ENCODE measurements at regions not wholly inside any gene's neighbourhood (a gene's known extent, or its start where the extent isn't known, plus 50 kb on each side); places are given as distances from the start of the nearest gene placed in this dataset.

DNA sequence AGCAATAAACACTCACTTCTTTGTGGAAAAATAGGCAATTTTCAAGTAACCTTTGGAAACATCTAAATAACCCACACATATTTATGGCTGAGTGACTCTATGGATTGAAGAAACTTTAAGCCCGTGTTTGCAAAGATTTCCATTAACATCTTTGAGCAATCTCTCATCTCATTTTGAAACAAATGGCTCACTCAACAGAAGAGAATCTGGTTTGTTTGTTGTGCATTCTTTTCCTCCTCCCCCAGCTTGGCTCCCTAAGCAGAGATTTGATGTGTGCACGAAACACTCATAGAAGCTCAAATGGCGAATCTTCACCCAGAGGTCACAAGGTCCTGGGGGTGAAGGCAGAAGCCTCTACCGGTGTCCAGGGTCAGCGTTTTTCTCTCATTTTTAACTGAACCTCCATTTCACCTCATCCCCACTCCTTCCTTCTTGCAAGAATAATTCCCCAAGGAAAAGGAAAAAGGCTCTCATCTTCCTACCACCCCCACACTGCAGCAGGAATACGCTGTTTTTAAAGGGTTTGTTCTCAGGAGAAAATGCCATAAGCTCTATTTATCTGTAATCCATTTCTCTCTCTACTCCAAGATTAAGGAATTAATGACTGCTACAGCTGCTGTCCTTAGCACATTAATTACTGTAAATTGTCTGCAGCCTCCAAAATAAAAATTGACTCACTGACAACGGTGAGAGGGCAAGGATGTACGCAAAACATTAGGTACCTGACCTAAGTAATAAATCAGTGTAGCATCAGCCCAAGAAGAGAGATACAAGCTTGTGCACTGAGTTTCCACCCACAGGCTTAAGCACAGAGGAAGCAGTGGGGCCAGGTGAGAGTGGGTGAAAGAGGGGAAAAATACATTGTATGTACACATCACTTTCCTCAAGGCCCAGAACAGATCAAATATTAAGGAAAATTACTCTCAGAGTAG, 307.6 kb upstream of the NOCT start:
- H3K9me3 ChIP-seq (ENCODE audit: control insufficient read depth, low read depth, low read length): no peaks in the 10 kb centered on the region
- FAIRE-seq (no peak), DNase-seq (ENCODE audit: low read depth, low spot score) (no peak)
- H2AFZ ChIP-seq (ENCODE audit: control insufficient read depth, low read length): no peak overlapping the region
- H3K79me2 ChIP-seq (ENCODE audit: control insufficient read depth, insufficient read depth, low read length): no peaks in the 10 kb centered on the region
- H3K4me1 ChIP-seq (ENCODE audit: control insufficient read depth, extremely low read depth, insufficient read depth, low read length): no peaks in the 10 kb centered on the region
- no peaks in the 10 kb centered on the region for H3K36me3 ChIP-seq (ENCODE audit: control insufficient read depth in 2 of 2, extremely low read depth in 1 of 2, insufficient read depth in 2 of 2, low read length in 2 of 2)
- H3K4me3 ChIP-seq (ENCODE audit: control insufficient read depth in 2 of 3, extremely low read depth in 1 of 3, insufficient read depth in 2 of 3, low read depth in 1 of 3, low read length in 3 of 3): no peak overlapping the region
- dilution Hi-C loops (cut with MboI; ENCODE audit: extremely low pct_ligation_motif_present, low sequenced_read_pairs): no loop called here
- H3K9ac ChIP-seq (ENCODE audit: control insufficient read depth, extremely low read depth, insufficient read depth, low read length): no peak overlapping the region
- H4K20me1 ChIP-seq (ENCODE audit: control insufficient read depth, extremely low read depth, insufficient read depth, low read length): no peaks in the 10 kb centered on the region
- H3K27ac ChIP-seq (ENCODE audit: control insufficient read depth, insufficient read depth, low read length): no peak overlapping the region
- no peak for TF ChIP-seq EZH2 (IDR thresholded peaks at IDR 0.05; ENCODE audit: low read length)
- TF ChIP-seq, protein P1, sequence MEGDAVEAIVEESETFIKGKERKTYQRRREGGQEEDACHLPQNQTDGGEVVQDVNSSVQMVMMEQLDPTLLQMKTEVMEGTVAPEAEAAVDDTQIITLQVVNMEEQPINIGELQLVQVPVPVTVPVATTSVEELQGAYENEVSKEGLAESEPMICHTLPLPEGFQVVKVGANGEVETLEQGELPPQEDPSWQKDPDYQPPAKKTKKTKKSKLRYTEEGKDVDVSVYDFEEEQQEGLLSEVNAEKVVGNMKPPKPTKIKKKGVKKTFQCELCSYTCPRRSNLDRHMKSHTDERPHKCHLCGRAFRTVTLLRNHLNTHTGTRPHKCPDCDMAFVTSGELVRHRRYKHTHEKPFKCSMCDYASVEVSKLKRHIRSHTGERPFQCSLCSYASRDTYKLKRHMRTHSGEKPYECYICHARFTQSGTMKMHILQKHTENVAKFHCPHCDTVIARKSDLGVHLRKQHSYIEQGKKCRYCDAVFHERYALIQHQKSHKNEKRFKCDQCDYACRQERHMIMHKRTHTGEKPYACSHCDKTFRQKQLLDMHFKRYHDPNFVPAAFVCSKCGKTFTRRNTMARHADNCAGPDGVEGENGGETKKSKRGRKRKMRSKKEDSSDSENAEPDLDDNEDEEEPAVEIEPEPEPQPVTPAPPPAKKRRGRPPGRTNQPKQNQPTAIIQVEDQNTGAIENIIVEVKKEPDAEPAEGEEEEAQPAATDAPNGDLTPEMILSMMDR (optimal IDR thresholded peaks at IDR 0.05 in 1 of 3, IDR thresholded peaks at IDR 0.05 in 1 of 3, conservative IDR thresholded peaks at IDR 0.05 in 1 of 3; ENCODE audit: extremely low read depth in 1 of 3, insufficient read depth in 2 of 3, low read length in 3 of 3): no peak
- no peak overlapping the region for H3K4me2 ChIP-seq (ENCODE audit: control insufficient read depth, extremely low read depth, insufficient read depth, low read depth, low read length)
- H3K9me1 ChIP-seq (ENCODE audit: control insufficient read depth, extremely low read depth, insufficient read depth, low read length): no peaks in the 10 kb centered on the region
- H3K27me3 ChIP-seq (ENCODE audit: control insufficient read depth, extremely low read depth, insufficient read depth, low read length): no peaks in the 10 kb centered on the region

DNA sequence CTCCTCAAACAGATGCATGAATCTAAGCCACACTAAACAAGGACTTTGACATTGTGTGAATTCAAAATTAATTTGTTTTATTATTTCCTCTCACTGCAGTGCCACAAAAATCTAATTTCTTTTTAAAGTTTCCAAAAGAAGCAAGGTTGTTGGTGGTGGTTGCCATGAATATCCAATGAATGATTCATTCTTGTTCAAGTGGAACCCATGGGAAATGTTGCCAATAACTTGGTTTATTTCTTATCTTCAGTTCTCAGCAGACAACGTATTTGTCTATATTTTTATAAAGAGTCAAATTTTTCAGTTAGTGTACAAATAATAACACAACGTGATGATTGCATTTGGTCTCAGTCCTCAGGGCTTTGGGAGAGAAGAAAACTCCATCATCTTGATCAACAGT, 309.4 kb upstream of the NOCT start:
- Histone ChIP-seq H3K9ac (ENCODE audit: control insufficient read depth, extremely low read depth, insufficient read depth, low read length) (no peak overlapping the region), H3K9me1 (ENCODE audit: control insufficient read depth, extremely low read depth, insufficient read depth, low read length) (no peaks in the 10 kb centered on the region), H3K36me3 (ENCODE audit: control insufficient read depth in 2 of 2, extremely low read depth in 1 of 2, insufficient read depth in 2 of 2, low read length in 2 of 2) (no peaks in the 10 kb centered on the region), H3K79me2 (ENCODE audit: control insufficient read depth, insufficient read depth, low read length) (no peaks in the 10 kb centered on the region), H3K9me3 (ENCODE audit: control insufficient read depth, low read depth, low read length) (no peaks in the 10 kb centered on the region), H3K4me2 (ENCODE audit: control insufficient read depth, extremely low read depth, insufficient read depth, low read depth, low read length) (no peak overlapping the region), H2AFZ (ENCODE audit: control insufficient read depth, low read length) (no peak overlapping the region), H3K27me3 (ENCODE audit: control insufficient read depth, extremely low read depth, insufficient read depth, low read length) (no peaks in the 10 kb centered on the region), H3K27ac (ENCODE audit: control insufficient read depth, insufficient read depth, low read length) (no peak overlapping the region), H3K4me3 (ENCODE audit: control insufficient read depth in 2 of 3, extremely low read depth in 1 of 3, insufficient read depth in 2 of 3, low read depth in 1 of 3, low read length in 3 of 3) (no peak overlapping the region), H4K20me1 (ENCODE audit: control insufficient read depth, extremely low read depth, insufficient read depth, low read length) (no peaks in the 10 kb centered on the region), H3K4me1 (ENCODE audit: control insufficient read depth, extremely low read depth, insufficient read depth, low read length) (no peaks in the 10 kb centered on the region)
- dilution Hi-C loops (cut with MboI; ENCODE audit: extremely low pct_ligation_motif_present, low sequenced_read_pairs): no loop called here
- TF ChIP-seq, protein P1 (optimal IDR thresholded peaks at IDR 0.05 in 1 of 3, IDR thresholded peaks at IDR 0.05 in 1 of 3, conservative IDR thresholded peaks at IDR 0.05 in 1 of 3; ENCODE audit: extremely low read depth in 1 of 3, insufficient read depth in 2 of 3, low read length in 3 of 3): no peak
- DNase-seq (ENCODE audit: low read depth, low spot score) (no peak), FAIRE-seq (no peak)
